NCI-H146 (cell line): ENCODE measurements at regions not wholly inside any gene's neighbourhood (a gene's known extent, or its start where the extent isn't known, plus 50 kb on each side); places are given as distances from the start of the nearest gene placed in this dataset.
"Not testable (repeated sequence)": the region's sequence is repeated elsewhere in the genome, so short reads cannot be mapped to it uniquely, and the experiment has no call there.

Source experiments
- DNase-seq: peaks from one replicate; lab custom pipeline; 2025; lab: John Stamatoyannopoulos, UW

GRCh38 chr10:64115908-64116643 is 594.9 kb downstream of the REEP3 start:
- no peak for DNase-seq

GRCh38 chr10:64116707-64117106 is 595.5 kb downstream of the REEP3 start:
- no peak for DNase-seq

GRCh38 chr10:64118736-64119135 is 597.5 kb downstream of the REEP3 start:
- DNase-seq: no peak

GRCh38 chr10:64120301-64120980 is 599.2 kb downstream of the REEP3 start:
- DNase-seq: not testable (repeated sequence)

GRCh38 chr10:64130152-64130551 is 609.0 kb downstream of the REEP3 start:
- no peak for DNase-seq

- DNase-seq: no peak
Observed at GRCh38 chr10:64134676-64135075, 613.5 kb downstream of the REEP3 start.

- no peak for DNase-seq
Observed at GRCh38 chr10:64142395-64142794, 621.2 kb downstream of the REEP3 start.

- DNase-seq: no peak
Observed at GRCh38 chr10:64148607-64149006, 627.4 kb downstream of the REEP3 start.

- no peak for DNase-seq
Observed at GRCh38 chr10:64156166-64156565, 635.0 kb downstream of the REEP3 start.

- no peak for DNase-seq
Observed at GRCh38 chr10:64158551-64158950, 637.4 kb downstream of the REEP3 start.

- no peak for DNase-seq
Observed at GRCh38 chr10:64159910-64160872, 639.0 kb downstream of the REEP3 start.

GRCh38 chr10:64170791-64171190 is 649.6 kb downstream of the REEP3 start:
- no peak for DNase-seq

- no peak for DNase-seq
Observed at GRCh38 chr10:64173826-64174225, 652.6 kb downstream of the REEP3 start.

GRCh38 chr10:64174666-64175255 is 653.6 kb downstream of the REEP3 start:
- no peak for DNase-seq

- DNase-seq: no peak
Observed at GRCh38 chr10:64175271-64175962, 654.2 kb downstream of the REEP3 start.

GRCh38 chr10:64182671-64183070 is 661.5 kb downstream of the REEP3 start:
- no peak for DNase-seq

GRCh38 chr10:64191286-64191685 is 670.1 kb downstream of the REEP3 start:
- DNase-seq: peak; percentile 7

- no peak for DNase-seq
Observed at GRCh38 chr10:64196638-64197315, 675.6 kb downstream of the REEP3 start.

GRCh38 chr10:64201936-64202335 is 680.7 kb downstream of the REEP3 start:
- no peak for DNase-seq

- DNase-seq: not testable (repeated sequence)
Observed at GRCh38 chr10:64204504-64204903, 683.3 kb downstream of the REEP3 start.

GRCh38 chr10:64206409-64206808 is 685.2 kb downstream of the REEP3 start:
- DNase-seq: no peak
